ENCODE measurements at regions not wholly inside any gene's neighbourhood (a gene's known extent, or its start where the extent isn't known, plus 50 kb on each side); places are given as distances from the start of the nearest gene placed in this dataset.
"Not testable (repeated sequence)": the region's sequence is repeated elsewhere in the genome, so short reads cannot be mapped to it uniquely, and the experiment has no call there.

GRCh38 chr20:53822534-53822933 is 228.9 kb upstream of the ZNF217 start:
- Histone ChIP-seq H3K4me1 (ENCODE audit: control insufficient read depth in 2 of 2, insufficient read depth in 2 of 2, low read length in 2 of 2) (peaks cover 0 to 3% of the 10 kb centered on the region in 2 donors), H3K9ac (ENCODE audit: low read depth in 1 of 2, low read length in 2 of 2) (no peak overlapping the region), H3K27ac (ENCODE audit: low read depth in 2 of 2, low read length in 2 of 2) (no peak overlapping the region), H3K4me3 (ENCODE audit: low read length in 2 of 2) (no peak overlapping the region), H3K36me3 (ENCODE audit: control insufficient read depth in 2 of 2, insufficient read depth in 2 of 2, low read length in 2 of 2) (no peaks in the 10 kb centered on the region), H3K9me3 (ENCODE audit: control insufficient read depth in 2 of 2, low read length in 2 of 2) (no peaks in the 10 kb centered on the region), H3K27me3 (ENCODE audit: control insufficient read depth in 2 of 2, insufficient read depth in 2 of 2, low read length in 2 of 2) (no peaks in the 10 kb centered on the region)

DNA sequence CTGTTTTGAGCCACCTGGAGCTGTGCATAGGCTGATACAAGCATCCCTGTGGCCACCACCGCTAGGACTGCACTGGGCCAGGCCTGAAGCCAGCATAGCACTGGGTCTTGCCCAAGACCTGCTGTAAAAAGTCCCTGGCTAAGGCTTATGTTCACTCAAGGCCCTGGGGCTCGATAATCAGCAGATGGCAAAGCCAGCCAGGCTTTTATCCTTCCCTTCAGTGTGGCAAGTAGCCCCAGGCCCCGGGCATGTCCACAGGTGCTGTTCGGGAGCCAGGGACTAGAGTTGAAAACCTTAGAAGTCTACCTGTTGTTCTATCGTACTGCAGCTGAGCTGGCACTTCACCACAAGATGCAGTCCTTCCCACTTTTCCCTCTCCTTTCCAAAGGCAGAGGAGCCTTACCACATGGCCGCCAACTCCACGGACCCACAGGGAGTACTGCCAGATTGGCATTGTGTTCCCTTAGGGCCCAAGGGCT is 226.4 kb upstream of the ZNF217 start:
- Histone ChIP-seq H3K4me1 (ENCODE audit: control insufficient read depth in 2 of 2, insufficient read depth in 2 of 2, low read length in 2 of 2) (no peaks in the 10 kb centered on the region), H3K9ac (ENCODE audit: low read depth in 1 of 2, low read length in 2 of 2) (no peak overlapping the region), H3K27me3 (ENCODE audit: control insufficient read depth in 2 of 2, insufficient read depth in 2 of 2, low read length in 2 of 2) (no peaks in the 10 kb centered on the region)

GRCh38 chr20:53818457-53819177 is 225.0 kb upstream of the ZNF217 start:
- Histone ChIP-seq H3K27ac (ENCODE audit: low read depth in 2 of 2, low read length in 2 of 2) (no peak overlapping the region), H3K9me3 (ENCODE audit: control insufficient read depth in 2 of 2, low read length in 2 of 2) (no peaks in the 10 kb centered on the region)

More for the DNA sequence above, 226.4 kb upstream of the ZNF217 start:
- Histone ChIP-seq H3K4me3 (ENCODE audit: low read length in 2 of 2) (no peak overlapping the region), H3K27ac (ENCODE audit: low read depth in 2 of 2, low read length in 2 of 2) (no peak overlapping the region), H3K9me3 (ENCODE audit: control insufficient read depth in 2 of 2, low read length in 2 of 2) (no peaks in the 10 kb centered on the region), H3K36me3 (ENCODE audit: control insufficient read depth in 2 of 2, insufficient read depth in 2 of 2, low read length in 2 of 2) (no peaks in the 10 kb centered on the region)

GRCh38 chr20:53817513-53817912 is 223.9 kb upstream of the ZNF217 start:
- not testable (repeated sequence) for H3K9ac ChIP-seq (ENCODE audit: low read depth in 1 of 2, low read length in 2 of 2); H3K27ac ChIP-seq (ENCODE audit: low read depth in 2 of 2, low read length in 2 of 2); H3K27me3 ChIP-seq (ENCODE audit: control insufficient read depth in 2 of 2, insufficient read depth in 2 of 2, low read length in 2 of 2); H3K36me3 ChIP-seq (ENCODE audit: control insufficient read depth in 2 of 2, insufficient read depth in 2 of 2, low read length in 2 of 2); H3K4me3 ChIP-seq (ENCODE audit: low read length in 2 of 2); H3K4me1 ChIP-seq (ENCODE audit: control insufficient read depth in 2 of 2, insufficient read depth in 2 of 2, low read length in 2 of 2); H3K9me3 ChIP-seq (ENCODE audit: control insufficient read depth in 2 of 2, low read length in 2 of 2)

More at GRCh38 chr20:53818457-53819177, 225.0 kb upstream of the ZNF217 start:
- Histone ChIP-seq H3K9ac (ENCODE audit: low read depth in 1 of 2, low read length in 2 of 2) (no peak overlapping the region), H3K4me1 (ENCODE audit: control insufficient read depth in 2 of 2, insufficient read depth in 2 of 2, low read length in 2 of 2) (no peaks in the 10 kb centered on the region), H3K27me3 (ENCODE audit: control insufficient read depth in 2 of 2, insufficient read depth in 2 of 2, low read length in 2 of 2) (no peaks in the 10 kb centered on the region), H3K4me3 (ENCODE audit: low read length in 2 of 2) (no peak overlapping the region), H3K36me3 (ENCODE audit: control insufficient read depth in 2 of 2, insufficient read depth in 2 of 2, low read length in 2 of 2) (no peaks in the 10 kb centered on the region)

DNA sequence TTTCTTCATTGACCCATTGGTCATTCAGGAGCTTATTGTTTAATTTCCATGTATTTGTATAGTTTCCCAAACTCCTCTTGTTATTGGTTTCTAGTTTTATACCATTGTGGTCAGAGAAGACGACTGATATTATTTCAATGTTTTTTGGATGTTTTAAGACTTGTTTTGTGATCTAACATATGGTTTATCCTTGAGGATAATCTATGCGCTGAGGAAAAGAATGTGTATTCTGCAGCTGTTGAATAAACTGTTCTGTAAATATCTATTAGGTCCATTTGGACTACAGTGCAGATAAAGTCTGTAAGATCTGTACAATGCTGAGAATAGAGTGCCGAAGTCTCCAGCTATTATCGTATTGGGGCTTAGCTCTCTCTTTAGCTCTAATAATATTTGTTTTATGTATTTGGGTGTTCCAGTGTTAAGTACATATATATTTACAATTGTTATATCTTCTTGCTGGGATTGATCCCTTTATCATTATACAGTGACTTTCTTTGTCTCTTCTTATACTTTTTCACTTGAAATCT is 223.3 kb upstream of the ZNF217 start:
- Histone ChIP-seq H3K9me3 (ENCODE audit: control insufficient read depth in 2 of 2, low read length in 2 of 2) (no peaks in the 10 kb centered on the region), H3K9ac (ENCODE audit: low read depth in 1 of 2, low read length in 2 of 2) (no peak overlapping the region), H3K36me3 (ENCODE audit: control insufficient read depth in 2 of 2, insufficient read depth in 2 of 2, low read length in 2 of 2) (no peaks in the 10 kb centered on the region), H3K27me3 (ENCODE audit: control insufficient read depth in 2 of 2, insufficient read depth in 2 of 2, low read length in 2 of 2) (no peaks in the 10 kb centered on the region), H3K4me1 (ENCODE audit: control insufficient read depth in 2 of 2, insufficient read depth in 2 of 2, low read length in 2 of 2) (no peaks in the 10 kb centered on the region), H3K27ac (ENCODE audit: low read depth in 2 of 2, low read length in 2 of 2) (no peak overlapping the region), H3K4me3 (ENCODE audit: low read length in 2 of 2) (no peak overlapping the region)

- no peaks in the 10 kb centered on the region for H3K9me3 ChIP-seq (ENCODE audit: control insufficient read depth in 2 of 2, low read length in 2 of 2)
- no peaks in the 10 kb centered on the region for H3K4me1 ChIP-seq (ENCODE audit: control insufficient read depth in 2 of 2, insufficient read depth in 2 of 2, low read length in 2 of 2)
- H3K9ac ChIP-seq (ENCODE audit: low read depth in 1 of 2, low read length in 2 of 2), result no peak overlapping the region
- no peak overlapping the region for H3K27ac ChIP-seq (ENCODE audit: low read depth in 2 of 2, low read length in 2 of 2)
- H3K4me3 ChIP-seq (ENCODE audit: low read length in 2 of 2), result no peak overlapping the region
- H3K36me3 ChIP-seq (ENCODE audit: control insufficient read depth in 2 of 2, insufficient read depth in 2 of 2, low read length in 2 of 2), result no peaks in the 10 kb centered on the region
- H3K27me3 ChIP-seq (ENCODE audit: control insufficient read depth in 2 of 2, insufficient read depth in 2 of 2, low read length in 2 of 2), result no peaks in the 10 kb centered on the region
Observed at GRCh38 chr20:53815509-53815908, 221.9 kb upstream of the ZNF217 start.

DNA sequence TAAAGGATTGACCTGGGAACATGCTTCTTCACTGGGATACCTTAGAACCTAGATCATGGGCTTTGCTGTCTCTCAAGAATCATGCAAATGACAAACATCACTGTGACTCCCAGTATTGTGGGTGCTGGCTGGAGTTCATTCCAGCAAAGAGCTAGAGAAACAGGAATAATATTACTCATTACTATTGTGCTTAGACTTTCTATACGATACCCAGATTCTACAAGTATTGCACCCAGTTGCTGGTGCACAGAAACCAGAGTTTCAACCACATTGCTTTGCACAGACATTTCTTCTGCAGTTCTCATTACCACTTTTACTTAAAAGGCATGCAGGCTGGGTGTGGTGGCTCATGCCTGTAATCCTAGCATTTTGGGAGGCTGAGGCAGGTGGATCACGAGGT is 220.4 kb upstream of the ZNF217 start:
- Histone ChIP-seq H3K36me3 (ENCODE audit: control insufficient read depth in 2 of 2, insufficient read depth in 2 of 2, low read length in 2 of 2) (no peaks in the 10 kb centered on the region), H3K27ac (ENCODE audit: low read depth in 2 of 2, low read length in 2 of 2) (no peak overlapping the region), H3K4me3 (ENCODE audit: low read length in 2 of 2) (no peak overlapping the region), H3K4me1 (ENCODE audit: control insufficient read depth in 2 of 2, insufficient read depth in 2 of 2, low read length in 2 of 2) (peaks cover 2 to 7% of the 10 kb centered on the region in 2 donors), H3K9me3 (ENCODE audit: control insufficient read depth in 2 of 2, low read length in 2 of 2) (no peaks in the 10 kb centered on the region), H3K9ac (ENCODE audit: low read depth in 1 of 2, low read length in 2 of 2) (no peak overlapping the region), H3K27me3 (ENCODE audit: control insufficient read depth in 2 of 2, insufficient read depth in 2 of 2, low read length in 2 of 2) (no peaks in the 10 kb centered on the region)

DNA sequence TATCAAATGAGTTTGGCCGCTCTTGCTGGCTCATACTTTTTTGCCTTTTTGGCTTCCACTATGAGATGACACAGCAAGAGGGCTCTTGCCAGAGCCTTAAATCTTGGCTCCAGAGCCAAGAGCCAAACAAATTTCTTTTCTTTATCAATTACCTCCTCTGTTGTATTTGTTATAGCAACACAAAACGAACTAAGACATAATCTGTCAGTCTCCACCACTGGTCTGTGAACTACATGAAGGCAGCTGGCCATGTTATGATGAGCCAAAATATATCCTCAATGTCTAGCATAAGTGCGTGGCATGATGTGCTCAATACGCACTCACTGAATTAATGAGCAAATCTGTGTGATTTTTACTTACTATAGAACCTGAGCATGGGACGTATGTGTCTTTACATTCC is 220.0 kb upstream of the ZNF217 start:
- Histone ChIP-seq H3K4me1 (ENCODE audit: control insufficient read depth in 2 of 2, insufficient read depth in 2 of 2, low read length in 2 of 2) (peaks cover 2 to 9% of the 10 kb centered on the region in 2 donors), H3K27me3 (ENCODE audit: control insufficient read depth in 2 of 2, insufficient read depth in 2 of 2, low read length in 2 of 2) (no peaks in the 10 kb centered on the region), H3K9ac (ENCODE audit: low read depth in 1 of 2, low read length in 2 of 2) (no peak overlapping the region), H3K9me3 (ENCODE audit: control insufficient read depth in 2 of 2, low read length in 2 of 2) (no peaks in the 10 kb centered on the region), H3K4me3 (ENCODE audit: low read length in 2 of 2) (no peak overlapping the region), H3K27ac (ENCODE audit: low read depth in 2 of 2, low read length in 2 of 2) (no peak overlapping the region), H3K36me3 (ENCODE audit: control insufficient read depth in 2 of 2, insufficient read depth in 2 of 2, low read length in 2 of 2) (no peaks in the 10 kb centered on the region)

DNA sequence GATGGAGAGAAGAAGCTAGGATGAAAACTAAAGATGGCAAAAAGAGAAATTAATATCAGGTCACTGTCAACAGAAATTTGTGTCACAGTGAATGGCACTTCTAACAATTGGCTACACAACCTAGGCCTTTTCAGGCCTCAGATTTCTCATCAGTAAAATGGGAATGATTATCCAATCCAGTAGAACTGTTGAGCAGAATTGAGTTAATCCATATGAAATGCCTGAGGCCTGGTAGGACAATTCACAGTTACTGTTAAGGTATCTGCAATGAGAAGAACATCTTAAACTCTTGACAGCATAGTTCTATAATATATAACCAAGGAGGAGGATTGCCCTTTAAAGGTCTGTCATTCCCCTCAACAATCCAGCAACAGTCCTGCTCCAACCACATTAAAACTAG is 217.9 kb upstream of the ZNF217 start:
- Histone ChIP-seq H3K4me1 (ENCODE audit: control insufficient read depth in 2 of 2, insufficient read depth in 2 of 2, low read length in 2 of 2) (peaks cover 2 to 9% of the 10 kb centered on the region in 2 donors), H3K9me3 (ENCODE audit: control insufficient read depth in 2 of 2, low read length in 2 of 2) (no peaks in the 10 kb centered on the region), H3K4me3 (ENCODE audit: low read length in 2 of 2) (no peak overlapping the region), H3K27ac (ENCODE audit: low read depth in 2 of 2, low read length in 2 of 2) (no peak overlapping the region), H3K9ac (ENCODE audit: low read depth in 1 of 2, low read length in 2 of 2) (no peak overlapping the region), H3K27me3 (ENCODE audit: control insufficient read depth in 2 of 2, insufficient read depth in 2 of 2, low read length in 2 of 2) (no peaks in the 10 kb centered on the region), H3K36me3 (ENCODE audit: control insufficient read depth in 2 of 2, insufficient read depth in 2 of 2, low read length in 2 of 2) (no peaks in the 10 kb centered on the region)

GRCh38 chr20:53810661-53811355 is 217.2 kb upstream of the ZNF217 start:
- Histone ChIP-seq H3K4me1 (ENCODE audit: control insufficient read depth in 2 of 2, insufficient read depth in 2 of 2, low read length in 2 of 2) (peaks cover 2 to 9% of the 10 kb centered on the region in 2 donors), H3K4me3 (ENCODE audit: low read length in 2 of 2) (no peak overlapping the region), H3K9me3 (ENCODE audit: control insufficient read depth in 2 of 2, low read length in 2 of 2) (no peaks in the 10 kb centered on the region), H3K9ac (ENCODE audit: low read depth in 1 of 2, low read length in 2 of 2) (no peak overlapping the region), H3K27ac (ENCODE audit: low read depth in 2 of 2, low read length in 2 of 2) (no peak overlapping the region), H3K27me3 (ENCODE audit: control insufficient read depth in 2 of 2, insufficient read depth in 2 of 2, low read length in 2 of 2) (no peaks in the 10 kb centered on the region), H3K36me3 (ENCODE audit: control insufficient read depth in 2 of 2, insufficient read depth in 2 of 2, low read length in 2 of 2) (no peaks in the 10 kb centered on the region)
